Bronchial epithelial cell (primary cell): ENCODE measurements at regions not wholly inside any gene's neighbourhood (a gene's known extent, or its start where the extent isn't known, plus 50 kb on each side); places are given as distances from the start of the nearest gene placed in this dataset.
"Not testable (repeated sequence)": the region's sequence is repeated elsewhere in the genome, so short reads cannot be mapped to it uniquely, and the experiment has no call there.

Source experiments
- DNase-seq: peaks from one replicate; pipeline ENCODE4 v3.0.0-alpha.2; 2010; ENCODE audit warnings: low read depth
- FAIRE-seq: peaks from 2 replicates; lab custom pipeline; 2011; peaks lifted over from hg19 to GRCh38; lab: Jason Lieb, UNC
- H3K27me3 ChIP-seq: 2 replicates; pipeline ENCODE4 v1.5.1; 2011; ENCODE audit warnings: low read length; ENCODE audit not compliant: control insufficient read depth, insufficient read depth
- H3K36me3 ChIP-seq: 2 replicates; pipeline ENCODE4 v1.5.1; 2011; ENCODE audit warnings: low read length; ENCODE audit not compliant: control insufficient read depth, insufficient read depth
- H3K4me3 ChIP-seq: 2 replicates; pipeline ENCODE4 v1.5.1; 2011; ENCODE audit warnings: mild to moderate bottlenecking, low read depth, low read length, control low read depth
- TF ChIP-seq, protein P1 (sequence below): IDR thresholded peaks from 2 replicates; pipeline ENCODE4 v1.5.1; 2011; ENCODE audit warnings: mild to moderate bottlenecking, moderate library complexity, low read length, control low read depth, inconsistent platforms; ENCODE audit not compliant: insufficient read depth, severe bottlenecking

DNA sequence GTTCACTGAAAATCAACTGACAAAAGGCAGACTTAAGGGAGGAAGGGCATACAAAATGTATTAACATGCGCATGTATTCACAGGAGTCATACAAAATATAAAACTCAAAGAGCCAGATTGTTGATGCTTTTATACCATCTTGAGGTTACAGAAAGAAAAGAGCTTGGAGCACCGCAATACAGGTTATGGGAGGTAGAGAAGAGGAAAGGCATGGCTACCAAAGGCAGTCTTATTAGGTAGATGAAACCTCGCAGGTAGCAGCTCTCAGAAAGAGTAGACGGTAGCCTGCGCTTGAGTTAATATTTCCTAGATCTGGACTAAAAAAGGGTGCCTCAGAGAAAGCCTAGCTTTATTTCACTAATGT is 69.0 kb upstream of the DHRS4 start:
- no peak for DNase-seq
- Histone ChIP-seq H3K4me3 (no peak overlapping the region), H3K27me3 (peaks cover 2% of the 10 kb centered on the region), H3K36me3 (no peaks in the 10 kb centered on the region)
- TF ChIP-seq, protein P1, sequence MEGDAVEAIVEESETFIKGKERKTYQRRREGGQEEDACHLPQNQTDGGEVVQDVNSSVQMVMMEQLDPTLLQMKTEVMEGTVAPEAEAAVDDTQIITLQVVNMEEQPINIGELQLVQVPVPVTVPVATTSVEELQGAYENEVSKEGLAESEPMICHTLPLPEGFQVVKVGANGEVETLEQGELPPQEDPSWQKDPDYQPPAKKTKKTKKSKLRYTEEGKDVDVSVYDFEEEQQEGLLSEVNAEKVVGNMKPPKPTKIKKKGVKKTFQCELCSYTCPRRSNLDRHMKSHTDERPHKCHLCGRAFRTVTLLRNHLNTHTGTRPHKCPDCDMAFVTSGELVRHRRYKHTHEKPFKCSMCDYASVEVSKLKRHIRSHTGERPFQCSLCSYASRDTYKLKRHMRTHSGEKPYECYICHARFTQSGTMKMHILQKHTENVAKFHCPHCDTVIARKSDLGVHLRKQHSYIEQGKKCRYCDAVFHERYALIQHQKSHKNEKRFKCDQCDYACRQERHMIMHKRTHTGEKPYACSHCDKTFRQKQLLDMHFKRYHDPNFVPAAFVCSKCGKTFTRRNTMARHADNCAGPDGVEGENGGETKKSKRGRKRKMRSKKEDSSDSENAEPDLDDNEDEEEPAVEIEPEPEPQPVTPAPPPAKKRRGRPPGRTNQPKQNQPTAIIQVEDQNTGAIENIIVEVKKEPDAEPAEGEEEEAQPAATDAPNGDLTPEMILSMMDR = no peak
- FAIRE-seq = no peak

DNA sequence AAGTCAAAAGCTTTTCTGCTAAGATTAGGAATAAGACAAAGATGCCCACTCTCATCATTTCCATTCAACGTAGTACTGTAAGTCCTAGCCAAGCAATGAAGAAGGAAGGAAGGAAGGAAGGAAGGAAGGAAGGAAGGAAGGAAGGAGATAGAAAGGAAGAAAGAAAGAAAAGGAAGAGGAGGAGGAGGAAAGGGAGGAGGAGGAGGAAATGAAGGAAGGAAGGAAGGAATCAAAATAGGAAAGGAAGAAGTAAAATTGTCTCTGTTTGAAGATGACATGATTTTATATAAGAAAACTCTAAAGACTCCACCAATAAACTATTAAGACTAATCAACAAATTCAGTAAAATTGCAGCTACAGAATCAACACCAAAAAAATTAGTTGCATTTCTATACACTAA is 66.0 kb upstream of the DHRS4 start:
- no peak overlapping the region for H3K4me3 ChIP-seq
- DNase-seq (no peak), FAIRE-seq (no peak)
- no peaks in the 10 kb centered on the region for H3K36me3 ChIP-seq
- H3K27me3 ChIP-seq = peaks cover 2% of the 10 kb centered on the region
- TF ChIP-seq, protein P1 = no peak

DNA sequence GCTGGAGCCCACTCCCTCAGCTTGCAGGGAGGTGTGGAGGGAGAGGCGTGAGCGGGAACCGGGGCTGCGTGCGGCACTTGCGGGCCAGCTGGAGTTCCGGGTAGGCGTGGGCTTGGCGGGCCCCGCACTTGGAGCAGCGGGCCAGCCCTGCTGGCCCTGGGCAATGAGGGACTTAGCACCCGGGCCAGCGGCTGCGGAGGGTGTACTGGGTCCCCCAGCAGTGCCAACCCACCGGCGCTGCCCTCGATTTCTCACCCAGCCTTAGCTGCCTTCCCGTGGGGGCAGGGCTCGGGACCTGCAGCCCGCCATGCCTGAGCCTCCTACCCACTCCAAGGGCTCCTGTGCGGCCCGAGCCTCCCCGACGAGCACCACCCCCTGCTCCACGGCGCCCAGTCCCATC is 61.9 kb upstream of the DHRS4 start:
- H3K4me3 ChIP-seq, H3K36me3 ChIP-seq, DNase-seq, H3K27me3 ChIP-seq, FAIRE-seq: not testable (repeated sequence)

DNA sequence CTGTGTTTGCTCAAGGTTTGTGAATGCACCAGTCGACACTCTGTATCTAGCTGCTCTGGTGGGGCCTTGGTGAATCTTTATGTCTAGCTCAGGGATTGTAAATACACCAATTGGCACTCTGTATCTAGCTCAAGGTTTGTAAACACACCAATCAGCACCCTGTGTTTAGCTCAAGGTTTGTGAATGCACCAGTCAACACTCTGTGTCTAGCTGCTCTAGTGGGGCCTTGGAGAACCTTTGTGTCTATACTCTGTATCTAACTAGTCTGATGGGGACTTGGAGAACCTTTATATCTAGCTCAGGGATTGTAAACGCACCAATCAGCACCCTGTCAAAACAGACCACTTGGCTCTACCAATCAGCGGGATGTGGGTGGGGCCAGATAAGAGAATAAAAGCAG is 61.3 kb upstream of the DHRS4 start:
- H3K36me3 ChIP-seq, FAIRE-seq, H3K27me3 ChIP-seq, H3K4me3 ChIP-seq, DNase-seq: not testable (repeated sequence)

DNA sequence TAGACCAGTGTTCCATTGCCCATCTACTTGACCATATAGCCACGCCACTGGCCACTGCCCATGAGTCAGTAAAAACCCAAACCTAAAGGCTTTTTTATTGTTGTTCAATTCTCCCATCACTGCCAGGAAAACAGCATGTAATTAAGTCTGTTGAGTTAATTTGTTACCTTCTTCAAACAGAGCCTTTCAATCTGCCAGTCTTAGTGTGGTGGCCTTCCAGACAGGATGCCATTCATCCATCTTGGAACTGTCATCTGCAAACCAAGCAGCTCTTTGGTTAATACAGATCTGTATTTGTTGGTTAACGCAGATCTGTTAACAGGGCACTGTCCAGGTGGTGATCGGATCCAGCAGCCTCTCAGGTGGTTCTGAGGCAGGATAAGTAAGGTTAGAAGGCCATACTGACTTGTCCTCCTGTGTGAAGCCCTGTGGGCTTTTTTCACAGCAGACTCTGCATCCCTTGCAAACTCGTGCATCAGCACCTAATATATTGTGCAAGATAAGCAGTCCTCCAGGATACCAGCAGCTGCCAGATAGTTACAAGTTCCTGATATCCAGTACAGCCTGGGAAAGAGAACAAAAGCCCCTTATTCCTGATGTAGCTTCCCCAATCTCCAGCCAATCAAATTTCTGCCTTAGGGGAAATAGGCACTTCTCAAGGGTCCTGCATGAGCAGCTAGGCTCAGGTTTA is 59.1 kb upstream of the DHRS4 start:
- Histone ChIP-seq H3K36me3 (no peaks in the 10 kb centered on the region), H3K27me3 (no peaks in the 10 kb centered on the region), H3K4me3 (no peak overlapping the region)
- FAIRE-seq (no peak), DNase-seq (no peak)
- TF ChIP-seq, protein P1 = no peak

DNA sequence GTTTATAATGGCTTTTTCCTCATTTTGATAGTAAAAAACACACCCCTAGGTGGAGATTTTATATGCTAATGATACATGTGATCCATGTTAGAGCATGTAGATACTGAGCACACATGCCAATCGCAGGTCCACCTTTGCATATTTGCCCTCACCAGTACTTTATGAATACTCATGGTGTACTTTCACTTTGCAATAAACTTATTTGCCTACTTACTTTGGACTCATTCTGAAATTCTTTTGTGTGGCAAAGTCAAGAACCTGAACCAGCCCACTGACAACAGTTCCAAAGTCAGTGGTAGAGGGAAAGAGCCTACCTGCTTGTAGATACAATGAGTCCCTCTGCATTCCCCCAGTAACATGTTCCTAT is 58.5 kb upstream of the DHRS4 start:
- Histone ChIP-seq H3K36me3 (no peaks in the 10 kb centered on the region), H3K27me3 (no peaks in the 10 kb centered on the region), H3K4me3 (no peak overlapping the region)
- TF ChIP-seq, protein P1 = no peak
- no peak for FAIRE-seq
- no peak for DNase-seq

DNA sequence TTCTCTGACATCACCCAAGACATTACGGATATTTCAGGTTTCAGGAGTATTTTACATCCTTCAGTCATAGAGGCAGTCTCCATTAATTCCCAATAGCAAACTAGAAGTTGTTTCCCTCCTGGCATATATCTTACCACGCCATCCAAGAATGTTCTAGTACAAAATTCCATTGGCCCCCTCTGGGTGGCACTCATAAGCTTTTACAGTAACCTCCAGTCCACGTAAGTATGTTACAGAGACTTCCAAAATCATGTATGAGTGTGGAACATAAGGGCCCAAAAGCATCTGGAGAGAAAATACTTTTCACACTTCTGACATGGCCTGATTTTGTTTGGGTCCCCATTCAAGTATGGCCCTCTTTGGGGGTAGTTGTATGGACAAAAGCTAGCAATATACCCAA is 58.1 kb upstream of the DHRS4 start:
- H3K4me3 ChIP-seq = no peak overlapping the region
- DNase-seq (no peak), FAIRE-seq (no peak)
- TF ChIP-seq, protein P1 = no peak
- no peaks in the 10 kb centered on the region for H3K27me3 ChIP-seq
- H3K36me3 ChIP-seq = no peaks in the 10 kb centered on the region
